SK-N-SH (cell line): ENCODE measurements at regions not wholly inside any gene's neighbourhood (a gene's known extent, or its start where the extent isn't known, plus 50 kb on each side); places are given as distances from the start of the nearest gene placed in this dataset.

Source experiments
- CTCF ChIA-PET: fragments of 300-600, 350-600 bp; formaldehyde crosslinking; extraction: SDS; loops from one replicate; lab custom pipeline; 2021; lab: Yijun Ruan, JAX
- POLR2A ChIA-PET: fragments of 350-600 bp; sonication (Branson Sonifier 250); formaldehyde crosslinking; extraction: SDS; loops from one replicate; lab custom pipeline; 2020; ENCODE audit warnings: antibody characterized with exemption, inconsistent platforms; lab: Yijun Ruan, JAX
- DNase-seq: peaks from one replicate; pipeline ENCODE4 v3.0.0; 2012
- H2AFZ ChIP-seq: fragments of 200-600 bp; sonication (generic); 2 replicates; pipeline ENCODE4 v1.8.1; 2016; ENCODE audit warnings: antibody characterized with exemption, mild to moderate bottlenecking, low read depth
- H3F3A ChIP-seq: fragments of 200-600 bp; sonication (generic); replicated peaks from 2 replicates; pipeline ENCODE3; 2016; ENCODE audit warnings: antibody characterized with exemption, mild to moderate bottlenecking; ENCODE audit not compliant: insufficient read depth
- H3K27ac ChIP-seq, 2 experiments: fragments of 200-500 bp in 1 of 2; fragments of 200-600 bp in 1 of 2; sonication (Bioruptor generic) in 1 of 2; sonication (generic), shearing (Covaris generic) in 1 of 2; 2 replicates each; pipeline versions ENCODE4 v1.5.1 to v1.6.1; 2014 to 2016; ENCODE audit warnings: low read depth in 2 of 2, inconsistent platforms in 1 of 2, low read length in 1 of 2, mild to moderate bottlenecking in 1 of 2, mixed read lengths in 1 of 2
- H3K27me3 ChIP-seq: fragments of 200-600 bp; sonication (generic), shearing (Covaris generic); 2 replicates; pipeline ENCODE4 v1.6.1; 2016; ENCODE audit warnings: mixed run types; ENCODE audit not compliant: insufficient read depth
- H3K36me3 ChIP-seq, 2 experiments: fragments of 200-500 bp in 1 of 2; fragments of 200-600 bp in 1 of 2; sonication (Bioruptor generic) in 1 of 2; sonication (generic) in 1 of 2; replicated peaks in 1 of 2; 2 replicates each; pipeline versions ENCODE3 to v1.5.1; 2014 to 2016; ENCODE audit warnings: low read length in 1 of 2, mild to moderate bottlenecking in 1 of 2; ENCODE audit not compliant: insufficient read depth in 2 of 2, control insufficient read depth in 1 of 2
- H3K4me1 ChIP-seq, 2 experiments: fragments of 200-500 bp in 1 of 2; fragments of 200-600 bp in 1 of 2; sonication (Bioruptor generic) in 1 of 2; sonication (generic), shearing (Covaris generic) in 1 of 2; 2 replicates each; pipeline versions ENCODE4 v1.5.1 to v1.6.1; 2014 to 2016; ENCODE audit warnings: low read depth in 1 of 2, low read length in 1 of 2, mixed run types in 1 of 2; ENCODE audit not compliant: insufficient read depth in 2 of 2, control insufficient read depth in 1 of 2
- H3K4me2 ChIP-seq: fragments of 200-600 bp; sonication (generic), shearing (Covaris generic); 2 replicates; pipeline ENCODE4 v1.6.1; 2017; ENCODE audit warnings: mixed run types
- H3K4me3 ChIP-seq, 2 experiments: fragments of 200-500 bp in 1 of 2; fragments of 200-600 bp in 1 of 2; sonication (Bioruptor generic) in 1 of 2; sonication (generic), shearing (Covaris generic) in 1 of 2; 2 replicates each; pipeline versions ENCODE4 v1.5.1 to v1.8.1; 2014 to 2016; ENCODE audit warnings: low read depth in 2 of 2, inconsistent platforms in 1 of 2, low read length in 1 of 2, mild to moderate bottlenecking in 1 of 2, mixed read lengths in 1 of 2, moderate library complexity in 1 of 2
- H3K79me2 ChIP-seq: fragments of 200-600 bp; sonication (generic); 2 replicates; pipeline ENCODE4 v1.8.1; 2017; ENCODE audit warnings: mild to moderate bottlenecking; ENCODE audit not compliant: insufficient read depth
- H3K9ac ChIP-seq: fragments of 200-600 bp; sonication (generic); 2 replicates; pipeline ENCODE4 v1.6.1; 2017; ENCODE audit warnings: mixed run types
- H3K9me2 ChIP-seq: fragments of 200-600 bp; sonication (generic); 2 replicates; pipeline ENCODE4 v1.6.1; 2017; ENCODE audit warnings: mixed run types
- H3K9me3 ChIP-seq: fragments of 200-600 bp; sonication (generic); 2 replicates; pipeline ENCODE4 v1.6.1; 2017; ENCODE audit warnings: mixed run types, mild to moderate bottlenecking, moderate library complexity
- H4K20me1 ChIP-seq: fragments of 200-600 bp; sonication (generic); 2 replicates; pipeline ENCODE4 v1.6.1; 2017; ENCODE audit warnings: mild to moderate bottlenecking, mixed run types; ENCODE audit not compliant: insufficient read depth
- ELF1 ChIP-seq: IDR thresholded peaks from 2 replicates; pipeline ENCODE4 v1.4.0; 2012
- FOXJ3 ChIP-seq: sonication (generic); formaldehyde crosslinking; IDR thresholded peaks from 2 replicates; pipeline ENCODE4 v1.5.1; 2020; ENCODE audit warnings: mild to moderate bottlenecking, missing genetic modification reagents
- FOXM1 ChIP-seq: IDR thresholded peaks from 2 replicates; pipeline ENCODE4 v1.4.0; 2012; ENCODE audit warnings: low read depth, mild to moderate bottlenecking
- JUND ChIP-seq: IDR thresholded peaks from 2 replicates; pipeline ENCODE4 v1.4.0; 2012
- PBX3 ChIP-seq: IDR thresholded peaks from 2 replicates; pipeline ENCODE4; 2012
- POLR2AphosphoS5 ChIP-seq: IDR thresholded peaks from 2 replicates; pipeline ENCODE4 v1.6.1; 2012; ENCODE audit warnings: low read depth, low read length
- RAD21 ChIP-seq: IDR thresholded peaks from 2 replicates; pipeline ENCODE4 v1.6.1; 2012; ENCODE audit warnings: mild to moderate bottlenecking, low read length
- RCOR1 ChIP-seq: fragments of 150-350 bp; IDR thresholded peaks from 2 replicates; pipeline ENCODE4 v1.6.1; 2017; ENCODE audit warnings: antibody characterized with exemption, low read length
- SIN3A ChIP-seq: IDR thresholded peaks from 2 replicates; pipeline ENCODE4 v1.6.1; 2012; ENCODE audit warnings: low read depth, mild to moderate bottlenecking, low read length, moderate library complexity, borderline replicate concordance
- SMC3 ChIP-seq: IDR thresholded peaks from 2 replicates; pipeline ENCODE4 v1.6.1; 2012; ENCODE audit warnings: low read depth, low read length, improper control_type of control experiment
- TCF12 ChIP-seq: IDR thresholded peaks from 2 replicates; pipeline ENCODE4 v1.4.0; 2012
- YY1 ChIP-seq: IDR thresholded peaks from 2 replicates; pipeline ENCODE4 v1.4.0; 2012; ENCODE audit warnings: low read depth, mild to moderate bottlenecking
- ZBTB33 ChIP-seq: IDR thresholded peaks from 2 replicates; pipeline ENCODE4 v1.4.0; 2012; ENCODE audit warnings: low read depth, borderline replicate concordance
- WGBS: methylation state at CpG from one replicate; pipeline ENCODE4 v1.1.6; 2017; ENCODE audit warnings: low lambda C conversion rate; 5-methylcytosine and 5-hydroxymethylcytosine counted together
- TF ChIP-seq, protein P1 (sequence below): fragments of 150-350 bp; IDR thresholded peaks from 2 replicates; pipeline ENCODE4 v1.6.1; 2016; ENCODE audit warnings: mild to moderate bottlenecking, low read depth, low read length
- TF ChIP-seq, protein P2 (sequence below): IDR thresholded peaks from 2 replicates; pipeline ENCODE4 v1.6.1; 2012; ENCODE audit warnings: mild to moderate bottlenecking, low read depth, low read length, moderate library complexity

- TF ChIP-seq ZBTB33 = no peak
- TF ChIP-seq, protein P1, sequence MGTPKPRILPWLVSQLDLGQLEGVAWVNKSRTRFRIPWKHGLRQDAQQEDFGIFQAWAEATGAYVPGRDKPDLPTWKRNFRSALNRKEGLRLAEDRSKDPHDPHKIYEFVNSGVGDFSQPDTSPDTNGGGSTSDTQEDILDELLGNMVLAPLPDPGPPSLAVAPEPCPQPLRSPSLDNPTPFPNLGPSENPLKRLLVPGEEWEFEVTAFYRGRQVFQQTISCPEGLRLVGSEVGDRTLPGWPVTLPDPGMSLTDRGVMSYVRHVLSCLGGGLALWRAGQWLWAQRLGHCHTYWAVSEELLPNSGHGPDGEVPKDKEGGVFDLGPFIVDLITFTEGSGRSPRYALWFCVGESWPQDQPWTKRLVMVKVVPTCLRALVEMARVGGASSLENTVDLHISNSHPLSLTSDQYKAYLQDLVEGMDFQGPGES = no peak
- no peak for TF ChIP-seq POLR2AphosphoS5
- TF ChIP-seq FOXM1 = no peak
- no peak for TF ChIP-seq RAD21
- no peak for TF ChIP-seq SIN3A
- no peak for TF ChIP-seq RCOR1
- TF ChIP-seq TCF12 = peak; percentile 55; the same call in 1 of the 2 replicates
These were observed 648.5 kb upstream of the WWC1 start (continued) for GRCh38 chr5:167642779-167643517.

DNA sequence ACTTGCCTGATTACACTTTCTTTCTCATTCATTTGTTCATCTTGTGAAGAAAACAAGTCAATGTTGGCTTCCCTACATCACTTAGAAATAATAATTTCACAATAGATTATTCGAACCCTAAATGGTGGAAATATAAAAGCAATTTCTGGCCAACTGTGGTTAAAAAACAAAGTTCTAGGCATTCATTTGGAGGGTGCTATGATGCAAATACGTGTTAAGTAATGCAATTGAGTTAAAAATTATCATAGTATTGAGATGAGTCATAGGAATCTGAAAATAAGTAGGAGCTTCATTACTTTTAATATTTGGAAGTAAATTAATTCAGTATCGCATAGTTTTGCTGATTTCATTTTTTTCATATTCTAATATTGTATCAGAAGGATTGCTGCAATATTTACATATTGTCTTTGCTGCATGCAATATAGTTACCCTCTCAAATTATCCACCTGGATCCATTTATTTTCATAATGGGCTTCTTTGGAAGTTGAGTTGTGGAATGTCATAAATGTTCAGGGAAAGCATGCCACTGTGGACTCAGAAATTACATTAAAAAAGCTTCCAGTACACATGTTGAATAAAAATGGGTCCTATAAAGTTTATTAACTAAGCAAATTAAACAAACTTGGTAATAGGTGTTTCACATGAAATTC lies 647.7 kb upstream of the WWC1 start:
- Histone ChIP-seq H3K36me3 (no peaks in the 10 kb centered on the region), H4K20me1 (no peaks in the 10 kb centered on the region), H3K4me3 (no peak overlapping the region), H3K9me3 (no peaks in the 10 kb centered on the region), H3F3A (peaks cover 31% of the 10 kb centered on the region), H3K79me2 (no peaks in the 10 kb centered on the region), H3K27ac (peak overlapping the region; percentile 39 to 86; a peak in 3 of 4 replicates), H2AFZ (no peak overlapping the region), H3K27me3 (no peaks in the 10 kb centered on the region), H3K9me2 (no peaks in the 10 kb centered on the region), H3K4me1 (peaks cover 0 to 24% of the 10 kb centered on the region in 2 experiments; a peak in 3 of 4 replicates), H3K9ac (peak overlapping the region; percentile 32; the same call in 1 of the 2 replicates), H3K4me2 (no peak overlapping the region)
- ChIA-PET POLR2A (no interaction called here), CTCF (interaction anchor here (1.0 to 1.3 kb wide), 2 partner anchors 9 to 23 kb away, joined by 3 read pairs; no protein-coding TSS in a partner anchor)
- TF ChIP-seq POLR2AphosphoS5 (no peak), YY1 (no peak), SMC3 (no peak), FOXM1 (no peak), FOXJ3 (CRISPR knock-in tag) (no peak), TCF12 (no peak), JUND (no peak), PBX3 (no peak), ELF1 (no peak)
- TF ChIP-seq, protein P2, sequence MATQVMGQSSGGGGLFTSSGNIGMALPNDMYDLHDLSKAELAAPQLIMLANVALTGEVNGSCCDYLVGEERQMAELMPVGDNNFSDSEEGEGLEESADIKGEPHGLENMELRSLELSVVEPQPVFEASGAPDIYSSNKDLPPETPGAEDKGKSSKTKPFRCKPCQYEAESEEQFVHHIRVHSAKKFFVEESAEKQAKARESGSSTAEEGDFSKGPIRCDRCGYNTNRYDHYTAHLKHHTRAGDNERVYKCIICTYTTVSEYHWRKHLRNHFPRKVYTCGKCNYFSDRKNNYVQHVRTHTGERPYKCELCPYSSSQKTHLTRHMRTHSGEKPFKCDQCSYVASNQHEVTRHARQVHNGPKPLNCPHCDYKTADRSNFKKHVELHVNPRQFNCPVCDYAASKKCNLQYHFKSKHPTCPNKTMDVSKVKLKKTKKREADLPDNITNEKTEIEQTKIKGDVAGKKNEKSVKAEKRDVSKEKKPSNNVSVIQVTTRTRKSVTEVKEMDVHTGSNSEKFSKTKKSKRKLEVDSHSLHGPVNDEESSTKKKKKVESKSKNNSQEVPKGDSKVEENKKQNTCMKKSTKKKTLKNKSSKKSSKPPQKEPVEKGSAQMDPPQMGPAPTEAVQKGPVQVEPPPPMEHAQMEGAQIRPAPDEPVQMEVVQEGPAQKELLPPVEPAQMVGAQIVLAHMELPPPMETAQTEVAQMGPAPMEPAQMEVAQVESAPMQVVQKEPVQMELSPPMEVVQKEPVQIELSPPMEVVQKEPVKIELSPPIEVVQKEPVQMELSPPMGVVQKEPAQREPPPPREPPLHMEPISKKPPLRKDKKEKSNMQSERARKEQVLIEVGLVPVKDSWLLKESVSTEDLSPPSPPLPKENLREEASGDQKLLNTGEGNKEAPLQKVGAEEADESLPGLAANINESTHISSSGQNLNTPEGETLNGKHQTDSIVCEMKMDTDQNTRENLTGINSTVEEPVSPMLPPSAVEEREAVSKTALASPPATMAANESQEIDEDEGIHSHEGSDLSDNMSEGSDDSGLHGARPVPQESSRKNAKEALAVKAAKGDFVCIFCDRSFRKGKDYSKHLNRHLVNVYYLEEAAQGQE = no peak
- WGBS = 60% methylated on average over 3 of the region's 3 CpGs
- no peak for DNase-seq
